Naive B cell (primary cell): ENCODE measurements at regions not wholly inside any gene's neighbourhood (a gene's known extent, or its start where the extent isn't known, plus 50 kb on each side); places are given as distances from the start of the nearest gene placed in this dataset.
"Not testable (repeated sequence)": the region's sequence is repeated elsewhere in the genome, so short reads cannot be mapped to it uniquely, and the experiment has no call there.

ENCODE experiments used
- ATAC-seq, 2 donors: fragments of 150-1000 bp; cut with Tn5 transposase; 2 replicates each; pipeline ENCODE4 v1.10.0; 2021; ENCODE audit warnings: low read depth in 2 of 2, mild to moderate bottlenecking in 2 of 2, moderate library complexity in 2 of 2
- DNase-seq: peaks from one replicate; pipeline ENCODE4 v3.0.0; 2022
- H3K27ac Mint-ChIP-seq, 6 donors: one replicate each; pipeline ENCODE4 v1.8.0; 2020 to 2022; ENCODE audit warnings: mild to moderate bottlenecking in 6 of 6, mixed read lengths in 6 of 6, moderate library complexity in 5 of 6, inconsistent platforms in 2 of 6
- H3K27me3 Mint-ChIP-seq, 3 donors: one replicate each; pipeline ENCODE4 v1.8.0; 2021 to 2022; ENCODE audit warnings: mixed read lengths in 3 of 3, mild to moderate bottlenecking in 1 of 3
- H3K36me3 Mint-ChIP-seq, 2 donors: one replicate each; pipeline ENCODE4 v1.8.0; 2020 to 2022; ENCODE audit warnings: mixed read lengths in 2 of 2, inconsistent platforms in 1 of 2, mild to moderate bottlenecking in 1 of 2
- H3K4me1 Mint-ChIP-seq, 3 donors: one replicate each; pipeline ENCODE4 v1.8.0; 2020 to 2022; ENCODE audit warnings: mixed read lengths in 3 of 3, inconsistent platforms in 1 of 3, mild to moderate bottlenecking in 1 of 3, moderate library complexity in 1 of 3
- H3K4me3 Mint-ChIP-seq, 8 donors: one replicate each; pipeline ENCODE4 v1.8.0; 2020 to 2022; ENCODE audit warnings: mild to moderate bottlenecking in 8 of 8, mixed read lengths in 8 of 8, moderate library complexity in 8 of 8, inconsistent platforms in 2 of 8
- H3K9me3 Mint-ChIP-seq, 7 donors: one replicate each; pipeline ENCODE4 v1.8.0; 2020 to 2022; ENCODE audit warnings: mixed read lengths in 7 of 7, mild to moderate bottlenecking in 5 of 7, inconsistent platforms in 2 of 7, moderate library complexity in 1 of 7

GRCh38 chr17:37859451-37859850, 64.8 kb upstream of the TBC1D3K start:
- Mint-ChIP-seq H3K27ac (no peak overlapping the region), H3K4me1 (peaks cover 0 to 4% (median 0%) of the 10 kb centered on the region in 3 donors), H3K27me3 (peaks cover 0 to 7% (median 7%) of the 10 kb centered on the region in 3 donors), H3K9me3 (peaks cover 7 to 29% (median 26%) of the 10 kb centered on the region in 7 donors), H3K36me3 (peaks cover 0 to 13% of the 10 kb centered on the region in 2 donors), H3K4me3 (no peak overlapping the region)
- no peak for DNase-seq
- no peak for ATAC-seq

GRCh38 chr17:37858391-37858790, 65.8 kb upstream of the TBC1D3K start:
- DNase-seq, H3K27ac Mint-ChIP-seq, H3K4me3 Mint-ChIP-seq, ATAC-seq, H3K27me3 Mint-ChIP-seq, H3K4me1 Mint-ChIP-seq: not testable (repeated sequence)
- peaks cover 7 to 29% (median 26%) of the 10 kb centered on the region in 7 donors for H3K9me3 Mint-ChIP-seq
- H3K36me3 Mint-ChIP-seq, result peaks cover 0 to 13% of the 10 kb centered on the region in 2 donors

- Mint-ChIP-seq H3K27me3 (peaks cover 0 to 7% (median 0%) of the 10 kb centered on the region in 3 donors), H3K4me3 (no peak overlapping the region), H3K9me3 (peaks cover 7 to 29% (median 26%) of the 10 kb centered on the region in 7 donors), H3K27ac (peak overlapping the region in 1 of 6 donors; percentile 63), H3K36me3 (peaks cover 5 to 13% of the 10 kb centered on the region in 2 donors), H3K4me1 (peaks cover 0 to 4% (median 0%) of the 10 kb centered on the region in 3 donors)
- DNase-seq, result no peak
- no peak for ATAC-seq
Measured at GRCh38 chr17:37856245-37856644, 68.0 kb upstream of the TBC1D3K start.

- Mint-ChIP-seq H3K9me3 (peaks cover 0 to 2% (median 0%) of the 10 kb centered on the region in 7 donors), H3K27me3 (peaks cover 0 to 4% (median 0%) of the 10 kb centered on the region in 3 donors), H3K36me3 (peaks cover 0 to 5% of the 10 kb centered on the region in 2 donors), H3K27ac (peak overlapping the region in 2 of 6 donors; percentile 26 to 48), H3K4me1 (peaks cover 4 to 6% (median 5%) of the 10 kb centered on the region in 3 donors), H3K4me3 (no peak overlapping the region)
- DNase-seq (no peak), ATAC-seq (no peak)
Measured at GRCh38 chr17:37849617-37849972, 74.6 kb upstream of the TBC1D3K start.

- Mint-ChIP-seq H3K4me1 (peaks cover 7 to 12% (median 12%) of the 10 kb centered on the region in 3 donors), H3K27ac (peak overlapping the region in 1 of 6 donors; percentile 26), H3K27me3 (peaks cover 0 to 4% (median 0%) of the 10 kb centered on the region in 3 donors), H3K36me3 (peaks cover 0 to 5% of the 10 kb centered on the region in 2 donors), H3K4me3 (no peak overlapping the region), H3K9me3 (peaks cover 0 to 2% (median 0%) of the 10 kb centered on the region in 7 donors)
- no peak for DNase-seq
- no peak for ATAC-seq
Measured at GRCh38 chr17:37848690-37849616, 75.3 kb upstream of the TBC1D3K start.

GRCh38 chr17:37847811-37848331, 76.3 kb upstream of the TBC1D3K start:
- ATAC-seq (no peak), DNase-seq (no peak)
- H3K4me1 Mint-ChIP-seq, result peaks cover 11 to 17% (median 17%) of the 10 kb centered on the region in 3 donors
- no peak overlapping the region for H3K4me3 Mint-ChIP-seq
- no peak overlapping the region for H3K27ac Mint-ChIP-seq
- H3K27me3 Mint-ChIP-seq, result no peaks in the 10 kb centered on the region
- peaks cover 0 to 5% of the 10 kb centered on the region in 2 donors for H3K36me3 Mint-ChIP-seq
- peaks cover 0 to 2% (median 0%) of the 10 kb centered on the region in 7 donors for H3K9me3 Mint-ChIP-seq

GRCh38 chr17:37847102-37847501, 77.1 kb upstream of the TBC1D3K start:
- Mint-ChIP-seq H3K4me3 (peak overlapping the region in 1 of 8 donors; percentile 53), H3K36me3 (peaks cover 0 to 3% of the 10 kb centered on the region in 2 donors), H3K4me1 (peaks cover 11 to 19% (median 17%) of the 10 kb centered on the region in 3 donors), H3K27ac (peak overlapping the region in 1 of 6 donors; percentile 2), H3K9me3 (peaks cover 0 to 2% (median 0%) of the 10 kb centered on the region in 7 donors), H3K27me3 (no peaks in the 10 kb centered on the region)
- ATAC-seq (no peak), DNase-seq (no peak)

GRCh38 chr17:37844977-37845293, 79.3 kb upstream of the TBC1D3K start:
- DNase-seq (no peak), ATAC-seq (no peak)
- Mint-ChIP-seq H3K27ac (peak overlapping the region in 5 of 6 donors; percentile 65 to 94 (median 78)), H3K27me3 (no peaks in the 10 kb centered on the region), H3K4me1 (peaks cover 23 to 38% (median 32%) of the 10 kb centered on the region in 3 donors), H3K4me3 (peak overlapping the region; percentile 76 to 93 (median 90)), H3K9me3 (peaks cover 0 to 2% (median 0%) of the 10 kb centered on the region in 7 donors), H3K36me3 (no peaks in the 10 kb centered on the region)

GRCh38 chr17:37844158-37844976, 79.8 kb upstream of the TBC1D3K start:
- peaks cover 0 to 2% (median 0%) of the 10 kb centered on the region in 7 donors for H3K9me3 Mint-ChIP-seq
- ATAC-seq (peak; percentile 80 to 81), DNase-seq (peak; percentile 55)
- peak overlapping the region; percentile 76 to 96 (median 90) for H3K27ac Mint-ChIP-seq
- peaks cover 23 to 38% (median 32%) of the 10 kb centered on the region in 3 donors for H3K4me1 Mint-ChIP-seq
- H3K36me3 Mint-ChIP-seq, result no peaks in the 10 kb centered on the region
- H3K27me3 Mint-ChIP-seq, result no peaks in the 10 kb centered on the region
- peak overlapping the region; percentile 76 to 93 (median 90) for H3K4me3 Mint-ChIP-seq

- DNase-seq (no peak), ATAC-seq (no peak)
- H3K4me1 Mint-ChIP-seq, result peaks cover 28 to 40% (median 38%) of the 10 kb centered on the region in 3 donors
- no peaks in the 10 kb centered on the region for H3K36me3 Mint-ChIP-seq
- H3K9me3 Mint-ChIP-seq, result no peaks in the 10 kb centered on the region
- peak overlapping the region in 1 of 6 donors; percentile 31 for H3K27ac Mint-ChIP-seq
- no peak overlapping the region for H3K4me3 Mint-ChIP-seq
- peaks cover 0 to 8% (median 0%) of the 10 kb centered on the region in 3 donors for H3K27me3 Mint-ChIP-seq
Measured at GRCh38 chr17:37842401-37842800, 81.8 kb upstream of the TBC1D3K start.

GRCh38 chr17:37841232-37841631, 83.0 kb upstream of the TBC1D3K start:
- peak overlapping the region in 1 of 6 donors; percentile 13 for H3K27ac Mint-ChIP-seq

GRCh38 chr17:37840576-37840975, 83.6 kb upstream of the TBC1D3K start:
- DNase-seq (no peak), ATAC-seq (no peak)
- Mint-ChIP-seq H3K4me1 (peaks cover 28 to 40% (median 38%) of the 10 kb centered on the region in 3 donors), H3K36me3 (no peaks in the 10 kb centered on the region), H3K27ac (peak overlapping the region in 1 of 6 donors; percentile 39), H3K4me3 (peak overlapping the region in 1 of 8 donors; percentile 63), H3K27me3 (peaks cover 0 to 16% (median 0%) of the 10 kb centered on the region in 3 donors), H3K9me3 (no peaks in the 10 kb centered on the region)

More at GRCh38 chr17:37841232-37841631, 83.0 kb upstream of the TBC1D3K start:
- H3K36me3 Mint-ChIP-seq, result no peaks in the 10 kb centered on the region
- H3K27me3 Mint-ChIP-seq, result peaks cover 0 to 13% (median 0%) of the 10 kb centered on the region in 3 donors
- no peaks in the 10 kb centered on the region for H3K9me3 Mint-ChIP-seq
- peaks cover 28 to 40% (median 38%) of the 10 kb centered on the region in 3 donors for H3K4me1 Mint-ChIP-seq
- DNase-seq (no peak), ATAC-seq (no peak)
- peak overlapping the region in 4 of 8 donors; percentile 9 to 21 (median 16) for H3K4me3 Mint-ChIP-seq
